ENCODE measurements at regions not wholly inside any gene's neighbourhood (a gene's known extent, or its start where the extent isn't known, plus 50 kb on each side); places are given as distances from the start of the nearest gene placed in this dataset.

GRCh38 chr6:56802584-56802983, 152.3 kb upstream of the BEND6 start:
- TF ChIP-seq CTCF (IDR thresholded peaks at IDR 0.05) (no peak), POLR2AphosphoS5 (IDR thresholded peaks at IDR 0.05) (no peak), POLR2A (IDR thresholded peaks at IDR 0.05) (no peak), EP300 (IDR thresholded peaks at IDR 0.05) (no peak)
